GM19035 (cell line): ENCODE measurements at regions not wholly inside any gene's neighbourhood (a gene's known extent, or its start where the extent isn't known, plus 50 kb on each side); places are given as distances from the start of the nearest gene placed in this dataset.
"Not testable (repeated sequence)": the region's sequence is repeated elsewhere in the genome, so short reads cannot be mapped to it uniquely, and the experiment has no call there.

Source experiments
- ATAC-seq: cut with Tn5 transposase; IDR thresholded peaks from one replicate; pipeline ENCODE4 v1.9.1; 2021; ENCODE audit not compliant: unreplicated experiment

- no peak for ATAC-seq
These were observed 55.0 kb downstream of the OXSM start for GRCh38 chr3:25844891-25845290.

DNA sequence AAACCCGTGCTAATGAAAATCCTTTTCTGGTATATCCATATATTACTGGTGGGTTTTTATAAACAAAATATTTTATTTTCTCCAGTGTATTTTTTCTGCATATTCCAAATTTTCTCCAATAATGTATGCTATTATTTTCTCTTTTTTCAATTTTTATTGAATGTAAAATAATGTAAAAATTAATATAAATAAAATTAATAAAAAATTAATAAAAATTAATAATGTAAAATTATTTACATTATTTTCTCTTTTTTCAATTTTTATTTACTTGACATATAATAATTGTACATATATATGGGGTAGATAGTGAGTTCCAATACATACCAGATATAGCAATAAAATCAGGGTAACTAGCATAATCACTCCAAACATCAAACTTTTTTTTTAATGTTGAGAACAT, 56.4 kb downstream of the OXSM start:
- no peak for ATAC-seq

DNA sequence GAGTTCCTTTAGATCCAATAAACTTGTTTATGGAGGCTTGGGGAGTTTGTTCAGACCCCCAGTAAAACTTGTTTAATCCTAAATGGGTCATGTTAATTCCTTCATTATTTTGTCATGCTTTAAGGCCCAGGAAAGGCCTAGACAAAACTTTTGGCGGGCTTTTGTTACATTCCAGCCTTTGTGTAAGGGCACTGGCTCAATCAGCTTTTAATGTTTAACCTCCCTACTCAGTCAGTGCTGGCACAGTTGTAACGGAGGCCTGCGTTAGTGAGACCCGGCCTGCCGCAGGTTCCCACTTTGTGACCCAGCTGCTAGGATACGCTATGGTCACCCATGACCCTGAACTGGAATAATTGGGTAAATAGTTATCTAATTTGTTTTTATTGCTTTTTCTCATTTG, 59.2 kb downstream of the OXSM start:
- no peak for ATAC-seq

DNA sequence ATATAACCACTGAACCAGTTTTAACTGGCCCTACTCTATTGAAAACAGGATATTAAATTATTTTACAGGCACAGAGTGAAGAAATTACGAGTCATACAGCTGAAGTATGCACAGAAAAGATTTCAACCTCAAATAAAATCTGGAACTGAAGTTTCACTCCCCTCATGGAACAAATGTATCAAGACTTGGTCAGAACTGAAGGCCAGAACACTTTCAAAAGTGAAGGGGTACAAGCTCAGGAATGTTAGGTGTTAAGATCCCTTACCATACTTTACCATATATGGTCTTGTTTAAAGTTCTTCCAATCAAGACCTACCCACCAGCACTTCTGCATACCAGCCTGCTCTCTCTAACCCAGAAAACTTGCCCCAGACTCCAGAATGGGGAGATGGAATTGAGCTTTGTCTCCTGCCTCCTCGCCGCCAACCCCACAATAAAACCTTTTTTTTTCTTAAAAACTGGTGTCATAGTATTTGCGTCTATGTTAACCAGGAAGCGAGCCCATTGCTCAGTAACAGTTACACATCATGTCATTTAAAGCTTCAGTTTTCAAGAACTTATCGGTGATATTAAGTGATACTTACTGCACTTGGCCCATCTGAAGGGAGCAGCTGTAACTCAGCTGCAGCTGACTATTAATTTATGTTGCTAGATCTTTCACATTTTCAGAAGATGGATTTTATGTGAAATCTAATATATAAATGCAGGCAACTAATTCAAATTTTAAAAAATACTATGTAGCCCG, 59.9 kb downstream of the OXSM start:
- ATAC-seq, result no peak

DNA sequence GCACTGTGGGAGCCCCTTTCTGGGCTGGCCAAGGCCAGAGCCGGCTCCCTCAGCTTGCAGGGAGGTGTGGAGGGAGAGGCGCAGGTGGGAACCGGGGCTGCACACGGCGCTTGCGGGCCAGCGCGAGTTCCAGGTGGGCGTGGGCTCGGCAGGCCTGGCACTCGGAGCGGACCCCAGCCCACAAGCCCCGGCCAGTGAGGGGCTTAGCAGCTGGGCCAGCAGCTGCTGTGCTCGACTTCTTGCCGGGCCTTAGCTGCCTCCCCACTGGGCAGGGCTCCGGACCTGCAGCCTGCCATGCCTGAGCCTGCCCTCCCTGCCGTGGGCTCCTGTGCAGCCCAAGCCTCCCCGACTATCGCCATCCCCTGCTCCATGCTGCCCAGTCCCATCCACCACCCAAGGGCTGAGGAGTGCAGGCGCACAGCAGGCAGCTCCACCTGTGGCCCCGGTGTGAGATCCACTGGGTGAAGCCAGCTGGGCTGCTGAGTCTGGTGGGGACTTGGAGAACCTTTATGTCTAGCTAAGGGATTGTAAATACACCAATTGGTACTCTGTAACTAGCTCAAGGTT, 61.9 kb downstream of the OXSM start:
- ATAC-seq, result not testable (repeated sequence)

DNA sequence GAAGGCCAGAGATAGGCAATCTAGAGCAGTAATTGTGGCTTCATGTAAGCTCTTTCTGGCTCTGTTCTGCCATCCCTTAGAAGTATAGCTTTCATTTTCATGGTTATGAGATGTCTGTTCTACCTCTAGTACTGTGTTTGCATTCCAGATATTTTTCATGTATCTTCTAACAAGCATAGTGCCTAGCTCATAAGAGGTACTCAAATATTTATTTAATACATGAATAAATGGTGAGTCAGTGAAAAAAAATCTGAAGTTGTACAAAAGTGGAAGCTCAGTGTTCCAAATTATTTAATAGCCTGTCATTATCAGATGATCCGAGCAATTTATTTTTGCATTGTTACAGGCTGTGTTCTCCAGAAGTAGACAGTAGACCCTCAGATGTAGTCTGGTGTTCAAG, 64.3 kb downstream of the OXSM start:
- no peak for ATAC-seq

DNA sequence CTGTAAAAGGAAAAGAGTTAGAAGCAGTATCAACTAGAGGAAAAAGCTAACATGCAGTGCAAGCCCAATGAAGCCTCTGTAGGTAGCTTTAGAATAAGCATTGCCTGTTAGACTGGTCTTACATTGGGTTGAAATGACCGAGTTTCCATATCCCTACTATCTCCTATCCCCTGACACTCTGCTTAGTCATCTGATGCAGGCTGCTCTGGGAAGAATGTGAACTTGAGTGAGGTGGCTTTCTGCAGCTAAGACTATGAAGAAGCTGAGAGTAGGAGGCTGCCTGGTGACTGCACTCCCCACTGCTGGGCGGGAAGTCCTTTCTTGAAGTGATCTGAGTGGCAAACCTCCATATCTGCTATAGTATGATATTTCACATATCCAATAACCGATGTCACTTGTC, 64.7 kb downstream of the OXSM start:
- ATAC-seq, result no peak

DNA sequence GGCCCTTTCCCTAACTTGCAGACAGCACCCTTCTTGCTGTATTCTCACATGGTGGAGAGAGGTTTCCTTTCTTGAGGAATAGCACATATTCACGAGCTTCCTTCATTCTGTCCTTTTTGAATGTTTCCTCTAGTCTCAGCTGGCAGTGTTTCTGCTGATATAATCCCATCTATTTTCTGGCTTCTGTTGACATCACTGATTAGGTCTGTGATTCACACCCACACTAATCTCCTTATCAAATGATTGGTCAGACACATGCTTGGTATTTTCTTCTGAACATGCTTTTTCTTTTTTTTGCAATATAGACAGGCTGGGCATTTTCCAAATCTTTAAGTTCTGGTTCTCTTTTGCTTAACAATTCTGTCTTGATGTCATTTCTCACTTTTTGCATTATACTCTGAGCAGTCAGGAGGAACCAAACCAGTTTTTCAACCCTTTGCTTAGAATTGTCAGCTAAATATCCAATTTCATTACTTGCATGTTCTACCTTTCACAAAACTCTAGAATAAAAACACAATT, 65.4 kb downstream of the OXSM start:
- ATAC-seq, result no peak

- ATAC-seq, result peak; percentile 86
These were observed 67.1 kb downstream of the OXSM start for GRCh38 chr3:25856902-25857518.

- ATAC-seq, result no peak
These were observed 71.7 kb downstream of the OXSM start for GRCh38 chr3:25861566-25861965.

DNA sequence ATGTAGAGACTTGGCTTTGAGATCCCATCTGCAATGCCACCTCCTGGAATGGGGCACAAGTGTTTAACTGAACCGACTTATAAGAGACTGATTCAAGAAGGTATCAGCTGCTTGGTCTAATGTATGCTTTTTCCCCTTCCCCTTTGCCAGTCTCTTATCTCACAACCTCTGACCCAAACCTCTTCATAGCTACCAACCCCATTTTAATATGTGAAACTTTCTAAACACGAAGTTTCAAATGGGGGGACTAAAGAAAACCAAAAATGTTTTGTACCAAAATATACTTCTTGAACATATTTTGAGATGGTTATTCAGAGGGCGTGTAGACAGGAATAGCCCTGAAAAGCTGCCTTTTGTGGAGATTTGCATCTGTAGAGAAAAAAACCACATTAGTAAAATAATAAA, 73.1 kb downstream of the OXSM start:
- ATAC-seq, result no peak

DNA sequence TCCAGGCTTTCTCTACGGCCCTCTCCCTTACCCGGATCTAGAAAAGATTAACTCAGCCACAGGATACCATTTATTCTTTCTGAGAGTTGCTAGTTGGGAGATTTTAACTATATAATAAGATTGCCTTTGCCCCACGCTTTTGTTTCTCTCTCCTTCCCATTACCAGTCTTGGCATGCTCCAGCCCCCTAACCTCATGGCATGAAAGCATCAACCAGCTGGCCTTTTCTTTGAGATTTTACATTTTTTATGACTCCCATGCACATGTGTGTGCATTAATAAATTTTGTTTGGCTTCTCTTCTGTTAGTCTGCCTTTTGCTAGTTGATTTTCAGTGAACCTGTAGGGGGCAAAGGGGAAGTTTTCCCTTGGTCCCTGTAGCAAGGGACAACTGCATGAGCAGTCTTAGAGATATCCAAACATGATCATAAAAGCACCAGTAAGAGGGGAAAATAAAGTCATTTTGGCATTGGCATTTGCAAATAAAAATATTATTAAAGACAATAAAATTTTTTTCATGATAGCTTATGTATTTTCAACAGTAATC, 73.6 kb downstream of the OXSM start:
- no peak for ATAC-seq

- no peak for ATAC-seq
These were observed 80.6 kb downstream of the OXSM start for GRCh38 chr3:25870452-25870851.

DNA sequence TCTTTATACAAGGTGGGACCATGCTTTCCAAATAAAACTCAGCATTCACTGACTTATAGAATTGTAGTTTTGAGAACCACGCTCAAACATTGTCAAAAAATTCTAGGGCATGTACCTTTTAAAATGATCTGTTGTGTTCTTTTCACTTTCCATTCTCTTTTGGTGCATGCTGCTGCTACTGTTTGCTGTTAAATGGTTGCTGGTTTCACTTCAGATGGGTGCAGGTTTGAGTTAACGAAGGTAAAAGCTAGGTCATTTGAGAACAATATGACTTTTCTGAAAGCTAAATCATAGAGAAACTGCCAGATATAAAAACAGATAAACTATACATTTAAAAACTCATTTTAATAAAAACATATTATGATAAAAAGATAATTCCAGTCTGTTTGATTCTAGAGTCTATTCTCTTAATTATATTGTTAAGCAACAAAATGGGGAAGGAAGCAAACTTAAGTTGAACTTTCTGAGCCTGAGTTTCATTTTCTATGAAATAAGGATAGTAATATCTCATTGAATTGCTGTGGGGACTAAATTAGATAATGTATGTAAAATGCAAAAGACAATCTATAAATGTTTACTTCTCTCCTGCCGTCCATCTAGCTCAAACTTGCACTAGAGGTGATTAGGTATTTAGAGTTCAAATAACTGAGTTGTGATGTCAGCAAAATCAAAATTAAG, 82.4 kb downstream of the OXSM start:
- ATAC-seq, result peak; percentile 90

- no peak for ATAC-seq
These were observed 93.6 kb downstream of the OXSM start for GRCh38 chr3:25883492-25883891.

DNA sequence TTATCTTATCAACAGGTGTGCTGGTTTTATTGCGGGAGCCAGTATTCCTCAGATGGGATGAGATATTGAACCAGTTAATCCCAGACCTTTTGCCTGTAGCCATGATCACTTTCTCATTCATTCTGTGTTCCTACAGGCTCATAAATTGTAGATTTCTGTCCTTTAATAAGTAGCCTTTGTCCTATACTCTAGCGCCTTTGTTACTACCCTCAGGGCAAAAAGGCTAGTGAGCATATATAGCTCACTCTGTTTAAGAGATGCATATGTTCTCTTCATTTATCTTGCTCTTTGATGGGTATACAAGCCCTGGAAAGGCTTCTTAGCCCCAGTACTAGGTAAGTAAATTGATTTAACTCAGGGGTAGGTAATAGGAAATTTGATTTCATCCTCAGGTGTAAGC, 95.1 kb downstream of the OXSM start:
- ATAC-seq, result no peak

- ATAC-seq, result no peak
These were observed 95.7 kb downstream of the OXSM start for GRCh38 chr3:25885544-25885943.

- no peak for ATAC-seq
These were observed 98.0 kb downstream of the OXSM start for GRCh38 chr3:25887907-25888306.

DNA sequence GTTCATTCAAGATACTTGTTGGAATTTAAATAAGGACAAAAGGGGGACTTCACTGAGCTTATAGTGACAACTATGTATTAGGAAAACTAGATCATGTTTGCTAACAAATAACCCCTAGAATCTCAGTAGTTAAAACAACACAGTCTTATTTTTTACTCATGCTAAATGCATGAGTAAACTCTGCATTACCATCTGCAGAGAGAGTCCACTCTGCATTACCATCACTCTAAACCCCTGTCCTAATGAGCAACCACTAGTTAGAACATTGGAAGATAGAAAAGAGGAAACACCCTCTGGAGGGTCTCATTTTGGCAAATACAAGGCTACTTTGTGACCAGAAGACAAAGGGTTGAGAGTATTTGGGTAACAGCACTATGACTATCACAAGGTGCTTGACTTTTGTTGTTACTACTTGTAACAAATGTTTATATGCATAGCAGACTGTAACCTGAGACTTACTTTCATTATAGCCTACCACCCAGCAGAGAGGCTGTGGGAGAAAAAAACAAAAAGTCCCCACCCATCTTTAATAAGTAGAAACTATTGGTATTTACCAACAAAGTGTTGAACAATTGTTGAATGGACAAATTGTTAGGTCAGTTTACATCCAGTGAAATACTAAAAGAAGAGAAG, 99.1 kb downstream of the OXSM start:
- no peak for ATAC-seq

DNA sequence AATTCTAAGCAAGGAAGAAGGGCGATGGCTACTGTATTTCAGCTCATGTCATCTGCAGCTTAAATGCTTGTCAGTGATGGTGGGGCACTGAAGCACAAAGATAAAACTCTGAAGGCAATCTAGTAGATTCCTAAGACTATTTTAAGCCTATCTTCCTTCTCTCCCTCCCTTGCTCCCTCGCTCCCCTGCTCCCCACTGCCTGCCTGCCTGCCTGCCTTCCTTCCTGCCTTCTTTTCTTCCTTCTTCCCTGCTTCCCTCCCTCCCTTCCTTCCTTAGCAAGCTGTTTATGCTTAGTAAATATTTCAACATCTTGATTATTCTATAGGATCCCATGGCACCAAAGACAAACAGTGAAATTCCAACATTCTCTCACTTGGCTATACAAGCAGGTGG, 99.6 kb downstream of the OXSM start:
- no peak for ATAC-seq

GRCh38 chr3:25894101-25894500, 104.2 kb downstream of the OXSM start:
- no peak for ATAC-seq
